K562 (cell line): ENCODE measurements at regions not wholly inside any gene's neighbourhood (a gene's known extent, or its start where the extent isn't known, plus 50 kb on each side); places are given as distances from the start of the nearest gene placed in this dataset.

Experiments used
- C11orf30 ChIP-seq: fragments of 450-650 bp; IDR thresholded peaks from 2 replicates; pipeline ENCODE4 v1.6.1; 2016; ENCODE audit warnings: low read depth, mild to moderate bottlenecking
- ESRRA ChIP-seq: fragments of 450-650 bp; IDR thresholded peaks from 2 replicates; pipeline ENCODE4 v1.6.1; 2014; ENCODE audit warnings: low read depth, mild to moderate bottlenecking, moderate library complexity, borderline replicate concordance
- NCOA6 ChIP-seq: fragments of 450-650 bp; IDR thresholded peaks from 2 replicates; pipeline ENCODE4 v1.6.1; 2017; ENCODE audit warnings: mild to moderate bottlenecking
- NELFE ChIP-seq: IDR thresholded peaks from 2 replicates; pipeline ENCODE4 v1.6.1; 2011; ENCODE audit warnings: mild to moderate bottlenecking; ENCODE audit not compliant: insufficient read depth, insufficient read length
- NR2C1 ChIP-seq, 2 experiments: fragments of 450-650 bp; IDR thresholded peaks; 2 replicates each; pipeline ENCODE4 v1.6.1; 2017; ENCODE audit warnings: mild to moderate bottlenecking in 2 of 2, antibody characterized with exemption in 1 of 2, inconsistent platforms in 1 of 2, missing compliant biosample characterization in 1 of 2, missing genetic modification characterization in 1 of 2
- SIN3A ChIP-seq, 2 experiments: fragments of 150-350 bp in 1 of 2; IDR thresholded peaks; 2 replicates each; pipeline ENCODE4 v1.6.1; 2011 to 2016; ENCODE audit warnings: borderline replicate concordance in 2 of 2, low read depth in 2 of 2, low read length in 2 of 2, mild to moderate bottlenecking in 2 of 2, moderate library complexity in 2 of 2; ENCODE audit not compliant: control insufficient read depth in 1 of 2
- SMARCC2 ChIP-seq: fragments of 450-650 bp; IDR thresholded peaks from 2 replicates; pipeline ENCODE4 v1.6.1; 2017; ENCODE audit warnings: antibody characterized with exemption, moderate library complexity, mild to moderate bottlenecking, low read depth
- ZNF134 ChIP-seq: fragments of 250-450 bp; sonication (Bioruptor Pico); conservative IDR thresholded peaks from 2 replicates; pipeline ENCODE4 v1.4.0; 2020
- TF ChIP-seq, protein P1 (sequence below): conservative IDR thresholded peaks from 2 replicates; pipeline ENCODE4 v1.6.1; 2011; ENCODE audit warnings: low read depth, mild to moderate bottlenecking, low read length; ENCODE audit not compliant: control insufficient read depth
- TF ChIP-seq, protein P2 (sequence below): fragments of 250-450 bp; sonication (Bioruptor Pico); IDR thresholded peaks from 2 replicates; pipeline ENCODE4 v1.5.0; 2022; ENCODE audit warnings: mild to moderate bottlenecking
- TF ChIP-seq, protein P3 (sequence below): fragments of 250-450 bp; sonication (Bioruptor Pico); IDR thresholded peaks from 2 replicates; pipeline ENCODE4 v1.8.0; 2021; ENCODE audit warnings: moderate library complexity, mild to moderate bottlenecking, inconsistent platforms
- TF ChIP-seq, protein P4 (sequence below): fragments of 450-650 bp; formaldehyde crosslinking; IDR thresholded peaks from 2 replicates; pipeline ENCODE4 v1.4.0; 2020; ENCODE audit warnings: mild to moderate bottlenecking, mixed read lengths

DNA sequence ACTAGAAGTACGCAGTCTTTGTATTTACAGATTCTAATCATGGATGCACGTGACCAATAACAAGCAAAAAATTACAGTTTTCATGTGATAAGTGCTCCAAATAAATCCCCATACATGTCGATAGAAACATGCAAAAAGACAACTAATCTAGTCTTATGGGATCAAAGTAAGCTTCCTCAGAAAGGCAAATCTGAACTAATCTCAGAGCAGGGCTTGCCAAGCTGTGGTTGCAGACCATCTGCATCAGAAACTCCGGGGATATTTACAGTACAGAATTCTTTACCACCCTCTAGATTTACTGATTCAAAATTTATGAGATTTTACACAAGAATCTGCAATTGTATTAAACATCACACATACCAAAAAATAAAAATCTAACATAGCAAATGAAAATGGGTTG, 1435.5 kb downstream of the MRPL39 start (continued):
- TF ChIP-seq, protein P1, sequence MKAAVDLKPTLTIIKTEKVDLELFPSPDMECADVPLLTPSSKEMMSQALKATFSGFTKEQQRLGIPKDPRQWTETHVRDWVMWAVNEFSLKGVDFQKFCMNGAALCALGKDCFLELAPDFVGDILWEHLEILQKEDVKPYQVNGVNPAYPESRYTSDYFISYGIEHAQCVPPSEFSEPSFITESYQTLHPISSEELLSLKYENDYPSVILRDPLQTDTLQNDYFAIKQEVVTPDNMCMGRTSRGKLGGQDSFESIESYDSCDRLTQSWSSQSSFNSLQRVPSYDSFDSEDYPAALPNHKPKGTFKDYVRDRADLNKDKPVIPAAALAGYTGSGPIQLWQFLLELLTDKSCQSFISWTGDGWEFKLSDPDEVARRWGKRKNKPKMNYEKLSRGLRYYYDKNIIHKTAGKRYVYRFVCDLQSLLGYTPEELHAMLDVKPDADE = no peak
- TF ChIP-seq NELFE (no peak), ZNF134 (CRISPR knock-in tag) (no peak), NCOA6 (no peak), NR2C1 (IDR thresholded peaks at IDR 0.05) (no peak), NR2C1 (tag; IDR thresholded peaks at IDR 0.05) (no peak), C11orf30 (no peak), SIN3A (IDR thresholded peaks at IDR 0.05; ENCODE audit: borderline replicate concordance in 2 of 2, control insufficient read depth in 1 of 2, low read depth in 2 of 2, low read length in 2 of 2) (no peak), ESRRA (no peak), SMARCC2 (no peak)
- TF ChIP-seq, protein P2, sequence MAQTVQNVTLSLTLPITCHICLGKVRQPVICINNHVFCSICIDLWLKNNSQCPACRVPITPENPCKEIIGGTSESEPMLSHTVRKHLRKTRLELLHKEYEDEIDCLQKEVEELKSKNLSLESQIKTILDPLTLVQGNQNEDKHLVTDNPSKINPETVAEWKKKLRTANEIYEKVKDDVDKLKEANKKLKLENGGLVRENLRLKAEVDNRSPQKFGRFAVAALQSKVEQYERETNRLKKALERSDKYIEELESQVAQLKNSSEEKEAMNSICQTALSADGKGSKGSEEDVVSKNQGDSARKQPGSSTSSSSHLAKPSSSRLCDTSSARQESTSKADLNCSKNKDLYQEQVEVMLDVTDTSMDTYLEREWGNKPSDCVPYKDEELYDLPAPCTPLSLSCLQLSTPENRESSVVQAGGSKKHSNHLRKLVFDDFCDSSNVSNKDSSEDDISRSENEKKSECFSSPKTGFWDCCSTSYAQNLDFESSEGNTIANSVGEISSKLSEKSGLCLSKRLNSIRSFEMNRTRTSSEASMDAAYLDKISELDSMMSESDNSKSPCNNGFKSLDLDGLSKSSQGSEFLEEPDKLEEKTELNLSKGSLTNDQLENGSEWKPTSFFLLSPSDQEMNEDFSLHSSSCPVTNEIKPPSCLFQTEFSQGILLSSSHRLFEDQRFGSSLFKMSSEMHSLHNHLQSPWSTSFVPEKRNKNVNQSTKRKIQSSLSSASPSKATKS = no peak
- TF ChIP-seq, protein P3, sequence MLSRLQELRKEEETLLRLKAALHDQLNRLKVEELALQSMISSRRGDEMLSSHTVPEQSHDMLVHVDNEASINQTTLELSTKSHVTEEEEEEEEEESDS (CRISPR knock-in tag) = no peak
- TF ChIP-seq, protein P4, sequence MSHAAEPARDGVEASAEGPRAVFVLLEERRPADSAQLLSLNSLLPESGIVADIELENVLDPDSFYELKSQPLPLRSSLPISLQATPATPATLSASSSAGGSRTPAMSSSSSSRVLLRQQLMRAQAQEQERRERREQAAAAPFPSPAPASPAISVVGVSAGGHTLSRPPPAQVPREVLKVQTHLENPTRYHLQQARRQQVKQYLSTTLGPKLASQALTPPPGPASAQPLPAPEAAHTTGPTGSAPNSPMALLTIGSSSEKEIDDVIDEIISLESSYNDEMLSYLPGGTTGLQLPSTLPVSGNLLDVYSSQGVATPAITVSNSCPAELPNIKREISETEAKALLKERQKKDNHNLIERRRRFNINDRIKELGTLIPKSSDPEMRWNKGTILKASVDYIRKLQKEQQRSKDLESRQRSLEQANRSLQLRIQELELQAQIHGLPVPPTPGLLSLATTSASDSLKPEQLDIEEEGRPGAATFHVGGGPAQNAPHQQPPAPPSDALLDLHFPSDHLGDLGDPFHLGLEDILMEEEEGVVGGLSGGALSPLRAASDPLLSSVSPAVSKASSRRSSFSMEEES (CRISPR knock-in tag) = no peak
